D721Med (cell line): ENCODE measurements at regions not wholly inside any gene's neighbourhood (a gene's known extent, or its start where the extent isn't known, plus 50 kb on each side); places are given as distances from the start of the nearest gene placed in this dataset.

Experiments
- DNase-seq: peaks from one replicate; pipeline ENCODE4 v3.0.0; 2011; ENCODE audit warnings: low spot score; ENCODE audit not compliant: insufficient read length
- FAIRE-seq: peaks from 2 replicates; lab custom pipeline; 2011; peaks lifted over from hg19 to GRCh38; lab: Jason Lieb, UNC
- CTCF ChIP-seq: IDR thresholded peaks from 2 replicates; pipeline ENCODE4 v1.5.1; 2012; ENCODE audit warnings: mild to moderate bottlenecking, control low read depth; ENCODE audit not compliant: insufficient read depth; ENCODE audit errors: missing control alignments

- no peak for TF ChIP-seq CTCF
- DNase-seq (no peak), FAIRE-seq (no peak)
Measured at GRCh38 chr13:26494571-26495195, 62.8 kb upstream of the WASF3 start.

GRCh38 chr13:26495750-26496149 is 61.7 kb upstream of the WASF3 start:
- FAIRE-seq: no peak
- no peak for DNase-seq

GRCh38 chr13:26497968-26498511 is 59.4 kb upstream of the WASF3 start:
- TF ChIP-seq CTCF: no peak
- DNase-seq: no peak
- no peak for FAIRE-seq

More at GRCh38 chr13:26495750-26496149, 61.7 kb upstream of the WASF3 start:
- no peak for TF ChIP-seq CTCF

GRCh38 chr13:26498656-26499601 is 58.6 kb upstream of the WASF3 start:
- TF ChIP-seq CTCF: no peak
- FAIRE-seq (no peak), DNase-seq (no peak)

GRCh38 chr13:26500618-26501320 is 56.7 kb upstream of the WASF3 start:
- FAIRE-seq (no peak), DNase-seq (no peak)
- no peak for TF ChIP-seq CTCF

- DNase-seq: no peak
- FAIRE-seq: no peak
Measured at GRCh38 chr13:26501641-26502040, 55.8 kb upstream of the WASF3 start.

More at GRCh38 chr13:26501641-26502040, 55.8 kb upstream of the WASF3 start:
- no peak for TF ChIP-seq CTCF
